Stomach (tissue), 4 donors: ENCODE measurements at regions not wholly inside any gene's neighbourhood (a gene's known extent, or its start where the extent isn't known, plus 50 kb on each side); places are given as distances from the start of the nearest gene placed in this dataset.

Source experiments
- CTCF ChIP-seq, 7 experiments: fragments of 450-650 bp in 4 of 7; fragments of 200-600 bp in 3 of 7; sonication (generic) in 3 of 7; IDR thresholded peaks; one replicate each; pipeline ENCODE4 v1.5.1; 2016 to 2019; ENCODE audit warnings: antibody characterized with exemption in 7 of 7, control low read depth in 2 of 7, mild to moderate bottlenecking in 1 of 7
- EP300 ChIP-seq: sonication (generic); formaldehyde crosslinking; IDR thresholded peaks from one replicate; pipeline ENCODE4 v1.6.1; 2017; ENCODE audit warnings: antibody characterized with exemption
- POLR2A ChIP-seq, 4 donors: fragments of 450-650 bp; IDR thresholded peaks; one replicate each; pipeline ENCODE4 v1.6.1; 2016; ENCODE audit warnings: antibody characterized with exemption in 4 of 4, control low read depth in 2 of 4, mild to moderate bottlenecking in 1 of 4, moderate library complexity in 1 of 4
- POLR2AphosphoS5 ChIP-seq, 3 donors: sonication (generic); formaldehyde crosslinking; IDR thresholded peaks; one replicate each; pipeline ENCODE4 v1.6.1; 2016; ENCODE audit warnings: antibody characterized with exemption in 3 of 3

GRCh38 chrX:7385131-7385530 is 237.2 kb upstream of the PUDP start:
- TF ChIP-seq CTCF (IDR thresholded peaks at IDR 0.05) (no peak), POLR2A (IDR thresholded peaks at IDR 0.05) (no peak), POLR2AphosphoS5 (IDR thresholded peaks at IDR 0.05) (no peak), EP300 (no peak)
